Stimulated activated CD4-positive, alpha-beta T cell treated with anti-CD3 and anti-CD28 coated beads, Interleukin-1b, Interleukin-23, amount 100 ng/mL, for 4 hours (primary cell): ENCODE measurements at regions not wholly inside any gene's neighbourhood (a gene's known extent, or its start where the extent isn't known, plus 50 kb on each side); places are given as distances from the start of the nearest gene placed in this dataset.
"Not testable (repeated sequence)": the region's sequence is repeated elsewhere in the genome, so short reads cannot be mapped to it uniquely, and the experiment has no call there.

Experiments used
- DNase-seq, 2 donors: peaks; one replicate each; pipeline ENCODE4 v3.0.0-alpha.2; 2020; ENCODE audit warnings: low read depth in 2 of 2

- DNase-seq, result no peak
Measured at GRCh38 chrX:45404206-45404605, 203.5 kb upstream of the DIPK2B start.

DNA sequence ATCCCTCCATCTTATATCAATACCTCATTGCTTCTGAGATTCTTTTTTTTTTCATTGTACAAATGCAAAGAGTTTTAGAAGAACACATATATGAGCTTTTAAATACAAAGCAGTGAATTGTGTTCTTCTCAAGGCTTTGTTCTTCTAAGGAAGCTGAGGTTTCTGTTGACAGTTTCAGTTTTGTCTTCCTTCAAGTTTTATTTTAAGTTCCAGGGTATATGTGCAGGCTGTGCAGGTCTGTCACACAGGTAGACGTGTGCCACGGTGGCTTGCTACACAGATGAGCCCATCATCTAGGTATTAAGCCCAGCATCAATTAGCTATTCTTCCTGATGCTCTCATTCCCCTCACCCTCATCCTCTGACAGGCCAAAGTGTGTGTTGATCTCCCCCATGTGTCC is 201.2 kb upstream of the DIPK2B start:
- DNase-seq, result no peak

GRCh38 chrX:45400951-45401725 is 200.5 kb upstream of the DIPK2B start:
- DNase-seq, result not testable (repeated sequence)

GRCh38 chrX:45400027-45400779 is 199.5 kb upstream of the DIPK2B start:
- DNase-seq, result no peak

GRCh38 chrX:45385757-45386156 is 185.1 kb upstream of the DIPK2B start:
- no peak for DNase-seq

GRCh38 chrX:45381841-45382240 is 181.2 kb upstream of the DIPK2B start:
- DNase-seq, result no peak

DNA sequence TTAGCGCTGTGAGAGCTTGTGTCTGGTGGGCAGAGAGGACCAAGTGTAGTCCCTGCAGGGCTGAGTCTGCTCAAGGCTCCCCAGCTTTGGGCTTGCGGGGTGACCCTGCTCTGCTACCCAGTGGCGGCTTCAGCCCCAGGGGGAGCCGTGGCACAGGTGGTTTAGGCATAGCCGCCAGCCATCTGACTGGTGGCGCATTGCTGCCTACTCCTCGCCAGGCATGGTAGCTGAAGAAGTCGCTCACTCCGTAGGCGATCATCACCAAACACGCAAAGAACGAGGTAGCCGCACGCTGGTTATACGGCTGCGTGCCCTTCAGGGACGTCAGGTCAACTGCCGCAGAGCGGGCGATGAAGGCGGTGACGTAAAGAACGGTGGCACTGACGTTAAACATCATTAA is 180.7 kb upstream of the DIPK2B start:
- no peak for DNase-seq

- DNase-seq, result no peak
Measured at GRCh38 chrX:45379236-45379635, 178.6 kb upstream of the DIPK2B start.

DNA sequence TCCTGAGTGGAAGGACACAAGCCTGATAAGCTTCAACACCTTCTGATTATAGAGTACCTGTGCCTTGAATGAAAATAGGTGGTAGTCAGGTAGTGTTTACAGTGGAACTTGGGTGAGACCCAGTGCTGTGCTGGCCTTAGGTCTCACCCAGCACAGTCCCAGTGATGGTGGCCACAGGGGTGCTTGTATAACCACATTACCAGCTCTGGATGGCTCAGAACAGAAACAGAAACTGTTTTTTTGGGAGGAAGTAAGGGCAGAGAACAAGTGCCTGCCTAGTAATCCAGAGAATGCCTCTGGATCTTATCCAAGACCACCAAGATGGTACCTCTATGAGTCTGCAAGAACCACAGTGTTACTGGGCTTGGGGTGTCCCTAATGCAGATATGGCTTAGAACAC is 171.5 kb upstream of the DIPK2B start:
- no peak for DNase-seq

DNA sequence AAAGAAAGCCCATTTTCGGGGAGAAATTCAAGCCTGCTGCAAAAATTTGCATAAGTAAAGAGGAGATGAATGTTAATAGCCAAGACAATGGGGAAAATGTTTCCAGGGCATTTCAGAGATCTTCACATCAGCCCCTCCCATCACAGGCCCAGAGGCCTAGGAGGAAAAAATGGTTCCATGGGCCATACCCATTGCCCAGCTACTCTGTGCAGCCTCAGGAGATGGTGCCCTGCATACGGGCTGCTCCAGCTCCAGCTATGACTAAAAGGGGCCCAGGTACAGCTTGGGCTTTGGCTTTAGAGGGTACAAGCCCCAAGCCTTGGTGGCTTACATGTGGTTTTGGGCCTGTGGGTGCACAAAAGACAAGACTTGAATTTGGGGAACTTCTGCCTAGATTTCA is 168.0 kb upstream of the DIPK2B start:
- no peak for DNase-seq

- no peak for DNase-seq
Measured at GRCh38 chrX:45363596-45363995, 162.9 kb upstream of the DIPK2B start.

GRCh38 chrX:45360571-45360970 is 159.9 kb upstream of the DIPK2B start:
- no peak for DNase-seq

DNA sequence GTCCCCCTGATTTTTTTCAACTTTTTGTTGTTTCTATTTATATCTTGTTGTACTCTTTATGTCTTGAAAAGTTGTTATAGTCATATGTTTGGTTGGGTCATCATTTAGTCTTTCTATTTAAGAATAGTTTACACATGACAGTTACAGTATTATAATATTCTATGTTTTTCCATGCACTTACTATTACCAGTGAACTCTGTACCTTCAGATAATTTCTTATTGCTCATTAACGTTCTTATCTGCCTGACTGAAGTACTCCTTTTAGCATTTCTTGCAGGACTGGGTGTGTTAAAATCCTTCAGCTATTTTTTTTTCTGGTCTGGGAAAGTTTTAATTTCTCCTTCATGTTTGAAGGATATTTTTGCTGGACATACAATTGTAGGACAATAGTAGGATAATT is 157.7 kb upstream of the DIPK2B start:
- no peak for DNase-seq

DNA sequence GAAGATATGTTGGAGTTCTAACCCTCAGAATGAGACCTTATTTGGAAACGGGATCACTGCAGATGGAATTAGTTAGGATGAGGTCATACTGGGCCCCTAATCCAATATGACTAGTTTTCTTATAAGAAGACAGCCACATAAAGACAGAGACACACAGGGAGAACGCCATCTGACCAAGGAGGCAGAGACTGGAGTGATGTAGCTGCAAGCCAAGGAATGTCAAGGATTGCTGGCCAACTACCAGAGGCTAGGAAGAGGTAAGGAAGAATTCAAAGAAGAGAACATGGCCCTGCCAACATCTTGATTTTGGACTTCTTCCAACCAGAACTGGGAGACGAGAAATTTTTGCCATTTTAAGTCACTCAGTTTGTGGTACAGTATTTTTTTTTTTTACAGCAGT is 152.8 kb upstream of the DIPK2B start:
- DNase-seq, result no peak

DNA sequence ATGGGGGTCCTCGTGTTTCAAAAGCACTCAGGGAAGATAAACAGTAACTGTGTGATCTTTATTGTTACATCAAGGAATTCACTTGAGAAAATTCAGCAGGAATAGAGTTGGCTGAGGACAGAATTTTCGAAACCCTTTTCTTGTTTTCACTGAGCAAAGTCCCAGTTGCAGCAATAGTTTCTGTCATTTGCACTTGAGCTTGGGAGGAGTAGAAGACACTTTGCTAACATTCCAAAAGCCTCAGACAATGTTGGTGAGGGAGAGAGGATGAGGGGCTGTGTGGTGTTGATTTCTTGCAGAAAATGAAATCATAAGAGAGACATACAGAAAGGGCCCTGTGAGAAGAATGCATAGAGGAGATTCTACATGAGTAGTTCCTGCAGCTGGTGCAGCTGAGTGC is 151.9 kb upstream of the DIPK2B start:
- no peak for DNase-seq

DNA sequence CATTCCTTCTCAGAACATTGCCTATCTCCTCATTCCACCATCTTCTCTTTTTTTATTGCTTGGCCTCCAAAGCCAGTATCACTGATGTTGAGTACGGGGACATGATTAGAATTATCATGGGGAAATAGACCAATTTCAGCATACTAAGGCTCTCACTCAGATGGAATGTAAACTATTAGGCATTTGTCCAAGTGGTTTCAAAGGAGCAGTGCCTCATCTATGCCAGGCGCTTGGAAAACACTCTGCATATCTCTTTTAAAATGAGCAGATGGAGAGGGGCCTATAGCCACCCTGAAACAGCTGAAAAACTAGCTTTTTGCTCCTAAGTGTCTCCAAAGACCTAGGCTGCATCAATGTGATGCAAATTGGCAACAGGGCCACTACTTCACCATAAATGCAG is 150.8 kb upstream of the DIPK2B start:
- DNase-seq, result no peak

- no peak for DNase-seq
Measured at GRCh38 chrX:45348296-45348695, 147.6 kb upstream of the DIPK2B start.

DNA sequence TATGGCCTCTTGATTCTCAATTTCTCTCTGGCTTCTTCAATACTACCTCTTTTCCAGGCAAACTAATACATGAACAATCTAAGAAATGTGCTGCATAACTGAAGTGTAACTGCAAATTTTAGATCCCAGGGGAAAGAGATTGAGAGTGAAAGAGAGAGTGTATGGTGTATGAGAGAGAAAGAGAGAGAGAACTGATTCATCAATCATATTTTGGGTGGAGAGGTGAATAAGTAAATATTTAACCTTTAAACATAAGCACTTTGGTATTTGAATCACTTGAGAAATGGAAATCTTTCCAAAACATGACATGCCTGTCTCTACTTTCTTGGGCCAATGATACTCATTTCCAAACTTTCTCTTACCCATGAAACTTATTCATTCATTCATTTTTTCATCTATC is 147.2 kb upstream of the DIPK2B start:
- no peak for DNase-seq

DNA sequence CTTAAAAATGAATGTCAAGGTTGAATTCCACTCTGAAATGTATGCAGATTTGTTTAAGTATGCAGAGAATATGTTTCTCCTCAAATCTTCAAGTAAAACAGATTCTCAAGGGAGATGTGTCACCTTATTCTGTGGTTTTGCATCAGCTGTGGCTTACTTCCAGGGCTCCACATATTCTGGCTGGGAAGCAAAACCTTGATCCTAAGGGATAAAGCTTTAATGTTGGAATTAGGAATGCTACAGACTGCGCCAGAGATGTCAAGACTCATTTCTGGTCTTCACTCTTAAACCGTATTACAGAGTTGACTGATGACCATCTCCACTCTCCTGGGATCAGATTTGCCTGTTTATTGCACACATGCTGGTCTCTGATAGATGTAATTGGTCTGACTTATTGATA is 143.9 kb upstream of the DIPK2B start:
- no peak for DNase-seq

DNA sequence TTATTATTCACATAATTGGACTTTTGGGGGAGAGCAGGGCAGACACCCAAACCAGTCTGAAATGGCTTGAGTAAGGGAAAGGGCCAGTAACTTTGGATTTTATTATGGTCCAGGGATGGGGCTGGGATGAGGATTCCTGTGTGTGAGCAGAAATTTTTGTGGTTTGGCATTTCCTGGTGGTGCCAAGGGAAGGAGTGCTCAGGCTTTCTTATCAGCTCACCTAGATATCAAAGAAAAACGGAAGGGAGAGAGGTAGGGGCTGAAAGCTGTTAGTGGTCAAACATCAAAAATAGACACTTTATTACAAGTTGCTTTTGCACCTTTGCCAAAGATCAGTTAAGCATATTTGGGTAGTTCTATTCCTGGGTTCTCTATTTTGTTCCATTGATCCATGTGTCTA is 128.5 kb upstream of the DIPK2B start:
- DNase-seq, result no peak

GRCh38 chrX:45324941-45325340 is 124.3 kb upstream of the DIPK2B start:
- no peak for DNase-seq

GRCh38 chrX:45323387-45323786 is 122.7 kb upstream of the DIPK2B start:
- DNase-seq, result no peak

DNA sequence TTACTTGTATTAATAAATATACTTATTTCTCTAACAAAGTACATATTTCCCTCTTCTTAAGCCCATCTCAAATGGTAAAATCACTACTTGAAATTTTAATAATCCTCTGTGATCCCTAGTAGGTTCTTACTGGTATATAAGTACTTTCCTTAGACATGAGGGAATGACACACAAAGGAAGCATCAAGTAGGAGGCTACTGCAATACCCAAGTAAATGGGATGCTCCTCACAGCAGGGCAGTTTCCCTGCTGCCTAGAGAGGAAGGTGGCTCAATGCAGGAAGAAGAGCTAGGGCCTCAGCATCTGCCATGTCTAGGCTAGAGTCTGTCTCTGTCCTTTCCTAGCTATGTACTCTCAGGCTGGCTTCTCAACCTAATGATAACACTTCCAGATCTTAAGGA is 122.1 kb upstream of the DIPK2B start:
- no peak for DNase-seq
